ENCODE measurements at regions not wholly inside any gene's neighbourhood (a gene's known extent, or its start where the extent isn't known, plus 50 kb on each side); places are given as distances from the start of the nearest gene placed in this dataset.

- no peak overlapping the region for H3K4me3 ChIP-seq (ENCODE audit: severe bottlenecking)
- H3K27ac ChIP-seq (ENCODE audit: poor library complexity, severe bottlenecking): no peak overlapping the region
- H3K9me3 ChIP-seq (ENCODE audit: severe bottlenecking): no peaks in the 10 kb centered on the region
- H3K4me1 ChIP-seq (ENCODE audit: insufficient read depth, poor library complexity, severe bottlenecking): no peaks in the 10 kb centered on the region
- H3K27me3 ChIP-seq (ENCODE audit: insufficient read depth, poor library complexity, severe bottlenecking): no peaks in the 10 kb centered on the region
- TF ChIP-seq CTCF (IDR thresholded peaks at IDR 0.05; ENCODE audit: poor library complexity, severe bottlenecking): no peak
- no peaks in the 10 kb centered on the region for H3K36me3 ChIP-seq (ENCODE audit: low read depth)
- DNase-seq (ENCODE audit: low spot score): no peak
- ATAC-seq (ENCODE audit: low read depth): no peak
Observed at GRCh38 chr5:135174315-135175096, 140.5 kb upstream of the PITX1 start.

- Histone ChIP-seq H3K4me3 (ENCODE audit: severe bottlenecking) (no peak overlapping the region), H3K4me1 (ENCODE audit: insufficient read depth, poor library complexity, severe bottlenecking) (no peaks in the 10 kb centered on the region), H3K36me3 (ENCODE audit: low read depth) (no peaks in the 10 kb centered on the region), H3K27me3 (ENCODE audit: insufficient read depth, poor library complexity, severe bottlenecking) (no peaks in the 10 kb centered on the region), H3K27ac (ENCODE audit: poor library complexity, severe bottlenecking) (no peak overlapping the region), H3K9me3 (ENCODE audit: severe bottlenecking) (no peaks in the 10 kb centered on the region)
- no peak for ATAC-seq (ENCODE audit: low read depth)
- DNase-seq (ENCODE audit: low spot score): no peak
- no peak for TF ChIP-seq CTCF (IDR thresholded peaks at IDR 0.05; ENCODE audit: poor library complexity, severe bottlenecking)
Observed at GRCh38 chr5:135173662-135174290, 139.7 kb upstream of the PITX1 start.

DNA sequence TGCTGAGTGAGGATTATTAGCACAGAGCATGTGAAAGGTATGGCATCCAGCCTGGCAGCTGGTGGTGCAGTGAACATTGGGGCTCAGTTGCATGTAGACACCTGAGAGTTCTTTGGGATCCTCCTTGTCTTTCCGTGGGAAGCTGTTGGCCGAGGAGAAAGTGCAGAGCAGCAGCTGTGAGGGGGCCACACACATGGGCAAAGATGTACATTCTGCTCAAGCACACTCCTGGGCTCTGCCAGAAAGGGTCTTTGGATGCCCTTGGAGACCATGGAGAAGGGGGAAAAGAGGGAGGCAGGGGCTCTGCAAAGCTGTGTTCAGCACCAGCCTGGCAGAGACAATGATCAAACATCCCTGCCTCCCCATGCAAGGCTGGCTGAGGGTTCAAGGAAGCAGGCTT, 138.7 kb upstream of the PITX1 start:
- no peaks in the 10 kb centered on the region for H3K9me3 ChIP-seq (ENCODE audit: severe bottlenecking)
- H3K4me1 ChIP-seq (ENCODE audit: insufficient read depth, poor library complexity, severe bottlenecking): no peaks in the 10 kb centered on the region
- H3K27ac ChIP-seq (ENCODE audit: poor library complexity, severe bottlenecking): no peak overlapping the region
- DNase-seq (ENCODE audit: low spot score) (no peak), ATAC-seq (ENCODE audit: low read depth) (no peak)
- H3K4me3 ChIP-seq (ENCODE audit: severe bottlenecking): no peak overlapping the region
- no peak for TF ChIP-seq CTCF (IDR thresholded peaks at IDR 0.05; ENCODE audit: poor library complexity, severe bottlenecking)
- H3K27me3 ChIP-seq (ENCODE audit: insufficient read depth, poor library complexity, severe bottlenecking): no peaks in the 10 kb centered on the region
- no peaks in the 10 kb centered on the region for H3K36me3 ChIP-seq (ENCODE audit: low read depth)

DNA sequence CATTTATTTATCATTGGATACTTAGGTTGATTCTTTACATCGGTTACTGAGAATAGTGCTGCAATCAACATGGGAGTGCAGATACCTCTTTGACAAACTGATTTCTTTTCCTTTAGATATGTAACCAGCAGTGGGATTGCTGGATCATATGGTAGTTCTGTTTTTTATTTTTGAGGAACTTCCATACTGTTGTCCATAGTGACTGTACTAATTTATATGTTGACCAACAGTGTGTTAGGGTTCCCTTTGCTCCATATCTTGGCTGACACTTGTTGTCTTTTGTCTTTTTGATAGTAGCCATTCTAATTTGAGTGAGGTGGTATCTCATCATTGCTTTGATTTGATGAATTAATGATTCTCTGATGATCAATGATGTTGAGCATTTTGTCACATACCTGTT, 137.3 kb upstream of the PITX1 start:
- no peaks in the 10 kb centered on the region for H3K4me1 ChIP-seq (ENCODE audit: insufficient read depth, poor library complexity, severe bottlenecking)
- H3K9me3 ChIP-seq (ENCODE audit: severe bottlenecking): no peaks in the 10 kb centered on the region
- no peaks in the 10 kb centered on the region for H3K27me3 ChIP-seq (ENCODE audit: insufficient read depth, poor library complexity, severe bottlenecking)
- ATAC-seq (ENCODE audit: low read depth): no peak
- no peak for DNase-seq (ENCODE audit: low spot score)
- no peak overlapping the region for H3K27ac ChIP-seq (ENCODE audit: poor library complexity, severe bottlenecking)
- H3K4me3 ChIP-seq (ENCODE audit: severe bottlenecking): no peak overlapping the region
- H3K36me3 ChIP-seq (ENCODE audit: low read depth): no peaks in the 10 kb centered on the region
- TF ChIP-seq CTCF (IDR thresholded peaks at IDR 0.05; ENCODE audit: poor library complexity, severe bottlenecking): no peak

DNA sequence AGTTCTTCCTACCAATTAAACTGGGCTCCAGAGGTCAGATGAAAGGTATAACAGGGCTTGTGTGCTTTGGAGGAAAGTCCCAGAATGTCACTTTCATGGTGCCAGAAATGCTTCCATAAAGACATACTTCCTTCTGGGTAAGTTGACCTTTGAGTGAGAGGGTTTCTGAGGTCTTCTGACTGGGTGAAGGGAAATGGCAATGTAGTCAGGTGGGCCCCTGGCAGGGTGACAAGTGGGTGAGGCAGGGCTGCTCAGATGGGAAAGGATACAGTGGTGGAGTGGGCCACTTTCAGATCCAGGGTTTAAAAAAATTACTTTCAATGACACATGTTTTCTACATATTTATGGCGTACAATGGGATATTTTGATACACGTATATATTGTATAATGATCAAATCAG, 136.5 kb upstream of the PITX1 start:
- no peak for TF ChIP-seq CTCF (IDR thresholded peaks at IDR 0.05; ENCODE audit: poor library complexity, severe bottlenecking)
- no peak for DNase-seq (ENCODE audit: low spot score)

More for the DNA sequence above, 136.5 kb upstream of the PITX1 start:
- H3K9me3 ChIP-seq (ENCODE audit: severe bottlenecking): no peaks in the 10 kb centered on the region
- no peaks in the 10 kb centered on the region for H3K4me1 ChIP-seq (ENCODE audit: insufficient read depth, poor library complexity, severe bottlenecking)
- no peak overlapping the region for H3K4me3 ChIP-seq (ENCODE audit: severe bottlenecking)
- ATAC-seq (ENCODE audit: low read depth): no peak
- no peak overlapping the region for H3K27ac ChIP-seq (ENCODE audit: poor library complexity, severe bottlenecking)
- no peaks in the 10 kb centered on the region for H3K27me3 ChIP-seq (ENCODE audit: insufficient read depth, poor library complexity, severe bottlenecking)
- H3K36me3 ChIP-seq (ENCODE audit: low read depth): no peaks in the 10 kb centered on the region

Measured in RWPE2 (cell line).